ENCODE measurements at regions not wholly inside any gene's neighbourhood (a gene's known extent, or its start where the extent isn't known, plus 50 kb on each side); places are given as distances from the start of the nearest gene placed in this dataset.
"Not testable (repeated sequence)": the region's sequence is repeated elsewhere in the genome, so short reads cannot be mapped to it uniquely, and the experiment has no call there.

DNA sequence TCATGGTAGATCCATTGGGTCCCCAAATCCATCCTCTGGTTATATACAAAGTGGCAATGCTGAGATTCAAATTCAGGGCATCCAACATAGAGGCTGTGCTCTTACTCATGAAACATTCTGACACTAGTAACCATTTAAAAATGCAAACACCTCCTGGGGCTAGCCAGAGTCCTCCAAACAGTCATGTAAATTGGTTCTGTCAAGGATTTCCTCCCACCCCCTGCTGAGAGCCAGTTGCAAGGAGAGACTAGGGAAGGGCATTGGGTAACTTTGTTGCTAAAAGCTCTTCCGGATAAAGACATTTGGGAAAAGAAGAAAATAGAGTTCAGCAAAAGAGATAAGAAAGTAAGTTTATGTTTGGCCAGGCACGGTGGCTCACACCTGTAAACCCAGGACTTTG is 58.3 kb downstream of the ART5 start:
- not testable (repeated sequence) for H3K9me3 Mint-ChIP-seq (ENCODE audit: unreplicated experiment); H3K9me3 ChIP-seq (ENCODE audit: insufficient read depth, low read depth, low read length); H3K4me3 Mint-ChIP-seq (ENCODE audit: unreplicated experiment); DNase-seq (ENCODE audit: low read depth); H3K4me1 Mint-ChIP-seq (ENCODE audit: low read depth, unreplicated experiment); H3K36me3 ChIP-seq (ENCODE audit: insufficient read depth, low read length); H4K20me1 ChIP-seq (ENCODE audit: insufficient read depth, low read length); H3K79me2 ChIP-seq (ENCODE audit: insufficient read depth, low read length); H3K4me2 ChIP-seq (ENCODE audit: low read length); H3K27ac Mint-ChIP-seq (ENCODE audit: unreplicated experiment); H3K9ac ChIP-seq (ENCODE audit: low read length); H3K36me3 Mint-ChIP-seq (ENCODE audit: low read depth, unreplicated experiment); H3K27ac ChIP-seq (ENCODE audit: low read depth, low read length); H3K4me1 ChIP-seq (ENCODE audit: insufficient read depth, low read length); H2AFZ ChIP-seq (ENCODE audit: low read depth, low read length); H3K27me3 ChIP-seq (ENCODE audit: insufficient read depth, low read length); H3K4me3 ChIP-seq (ENCODE audit: insufficient read depth, low read depth, low read length); FAIRE-seq
- peaks cover 56% of the 10 kb centered on the region for H3K27me3 Mint-ChIP-seq (ENCODE audit: low read depth, unreplicated experiment)

- H3K79me2 ChIP-seq (ENCODE audit: insufficient read depth, low read length); H4K20me1 ChIP-seq (ENCODE audit: insufficient read depth, low read length); H3K27ac Mint-ChIP-seq (ENCODE audit: unreplicated experiment); H2AFZ ChIP-seq (ENCODE audit: low read depth, low read length); H3K9ac ChIP-seq (ENCODE audit: low read length); H3K27ac ChIP-seq (ENCODE audit: low read depth, low read length); FAIRE-seq; H3K4me2 ChIP-seq (ENCODE audit: low read length); H3K4me3 ChIP-seq (ENCODE audit: insufficient read depth, low read depth, low read length); H3K36me3 ChIP-seq (ENCODE audit: insufficient read depth, low read length); DNase-seq (ENCODE audit: low read depth); H3K9me3 ChIP-seq (ENCODE audit: insufficient read depth, low read depth, low read length); H3K9me3 Mint-ChIP-seq (ENCODE audit: unreplicated experiment); H3K4me1 ChIP-seq (ENCODE audit: insufficient read depth, low read length); H3K36me3 Mint-ChIP-seq (ENCODE audit: low read depth, unreplicated experiment); H3K4me1 Mint-ChIP-seq (ENCODE audit: low read depth, unreplicated experiment); H3K27me3 ChIP-seq (ENCODE audit: insufficient read depth, low read length): not testable (repeated sequence)
- Mint-ChIP-seq H3K4me3 (ENCODE audit: unreplicated experiment) (peak overlapping the region; percentile 71), H3K27me3 (ENCODE audit: low read depth, unreplicated experiment) (peaks cover 45% of the 10 kb centered on the region)
Measured at GRCh38 chr11:3581389-3581725, 60.4 kb downstream of the ART5 start.

DNA sequence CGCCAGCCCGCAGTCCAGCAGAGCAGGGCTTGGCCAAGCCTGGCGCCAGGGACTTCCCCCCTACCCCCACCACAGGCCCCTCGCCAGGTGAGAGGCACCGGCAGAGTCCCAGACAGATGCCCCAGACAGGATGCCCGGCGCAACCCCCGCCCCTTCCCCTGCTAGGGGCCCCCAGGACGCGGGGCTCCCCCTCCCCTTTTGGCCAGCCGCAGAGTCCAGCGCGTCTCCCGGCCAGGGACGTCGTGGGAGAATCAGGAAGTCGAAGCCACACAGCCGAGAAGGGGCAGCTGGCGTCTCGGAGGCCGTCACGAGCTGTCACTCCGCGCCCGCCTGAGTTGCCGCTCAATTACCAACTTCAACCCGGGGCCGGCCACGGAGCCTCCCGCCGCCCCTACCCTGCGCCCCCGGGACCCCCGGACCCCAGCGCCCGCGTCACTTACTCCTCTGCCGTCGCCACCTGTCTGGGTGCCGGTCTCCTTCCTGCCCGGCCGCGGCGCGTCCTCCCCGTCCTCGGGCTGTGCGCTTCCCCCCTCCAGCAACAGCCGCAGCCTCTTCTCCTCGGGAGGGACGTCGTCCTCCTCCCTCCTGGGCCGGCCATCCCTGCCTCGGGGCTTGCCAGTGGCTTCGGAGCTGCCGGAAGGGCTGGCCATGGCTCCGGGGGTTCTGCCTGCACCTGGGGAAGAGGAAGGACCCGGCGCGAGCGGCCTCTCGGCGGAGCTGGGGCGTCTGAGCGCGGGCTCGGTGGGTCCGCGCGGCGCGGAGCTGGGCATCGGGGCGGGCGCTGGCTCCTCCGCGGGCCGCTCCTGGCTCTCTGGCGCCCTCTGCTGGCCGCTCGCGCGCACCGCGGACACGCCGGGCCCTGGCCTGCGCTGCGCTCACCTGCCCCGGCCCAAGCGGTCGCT is 61.1 kb downstream of the ART5 start:
- Histone ChIP-seq H3K4me2 (ENCODE audit: low read length) (peak overlapping the region; percentile 73), H2AFZ (ENCODE audit: low read depth, low read length) (peak overlapping the region; percentile 56)
- not testable (repeated sequence) for H3K4me1 ChIP-seq (ENCODE audit: insufficient read depth, low read length); H3K36me3 Mint-ChIP-seq (ENCODE audit: low read depth, unreplicated experiment); H3K4me3 ChIP-seq (ENCODE audit: insufficient read depth, low read depth, low read length); H4K20me1 ChIP-seq (ENCODE audit: insufficient read depth, low read length); H3K9me3 Mint-ChIP-seq (ENCODE audit: unreplicated experiment); H3K27ac ChIP-seq (ENCODE audit: low read depth, low read length); FAIRE-seq; H3K79me2 ChIP-seq (ENCODE audit: insufficient read depth, low read length); DNase-seq (ENCODE audit: low read depth); H3K27me3 ChIP-seq (ENCODE audit: insufficient read depth, low read length); H3K9ac ChIP-seq (ENCODE audit: low read length); H3K9me3 ChIP-seq (ENCODE audit: insufficient read depth, low read depth, low read length); H3K36me3 ChIP-seq (ENCODE audit: insufficient read depth, low read length); H3K27ac Mint-ChIP-seq (ENCODE audit: unreplicated experiment)
- TF ChIP-seq, protein P1, sequence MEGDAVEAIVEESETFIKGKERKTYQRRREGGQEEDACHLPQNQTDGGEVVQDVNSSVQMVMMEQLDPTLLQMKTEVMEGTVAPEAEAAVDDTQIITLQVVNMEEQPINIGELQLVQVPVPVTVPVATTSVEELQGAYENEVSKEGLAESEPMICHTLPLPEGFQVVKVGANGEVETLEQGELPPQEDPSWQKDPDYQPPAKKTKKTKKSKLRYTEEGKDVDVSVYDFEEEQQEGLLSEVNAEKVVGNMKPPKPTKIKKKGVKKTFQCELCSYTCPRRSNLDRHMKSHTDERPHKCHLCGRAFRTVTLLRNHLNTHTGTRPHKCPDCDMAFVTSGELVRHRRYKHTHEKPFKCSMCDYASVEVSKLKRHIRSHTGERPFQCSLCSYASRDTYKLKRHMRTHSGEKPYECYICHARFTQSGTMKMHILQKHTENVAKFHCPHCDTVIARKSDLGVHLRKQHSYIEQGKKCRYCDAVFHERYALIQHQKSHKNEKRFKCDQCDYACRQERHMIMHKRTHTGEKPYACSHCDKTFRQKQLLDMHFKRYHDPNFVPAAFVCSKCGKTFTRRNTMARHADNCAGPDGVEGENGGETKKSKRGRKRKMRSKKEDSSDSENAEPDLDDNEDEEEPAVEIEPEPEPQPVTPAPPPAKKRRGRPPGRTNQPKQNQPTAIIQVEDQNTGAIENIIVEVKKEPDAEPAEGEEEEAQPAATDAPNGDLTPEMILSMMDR (IDR thresholded peaks at IDR 0.05; ENCODE audit: insufficient read depth, low read depth, low read length): peak; percentile 9
- peaks cover 15% of the 10 kb centered on the region for H3K4me1 Mint-ChIP-seq (ENCODE audit: low read depth, unreplicated experiment)
- peak overlapping the region; percentile 60 for H3K4me3 Mint-ChIP-seq (ENCODE audit: unreplicated experiment)
- peaks cover 40% of the 10 kb centered on the region for H3K27me3 Mint-ChIP-seq (ENCODE audit: low read depth, unreplicated experiment)

DNA sequence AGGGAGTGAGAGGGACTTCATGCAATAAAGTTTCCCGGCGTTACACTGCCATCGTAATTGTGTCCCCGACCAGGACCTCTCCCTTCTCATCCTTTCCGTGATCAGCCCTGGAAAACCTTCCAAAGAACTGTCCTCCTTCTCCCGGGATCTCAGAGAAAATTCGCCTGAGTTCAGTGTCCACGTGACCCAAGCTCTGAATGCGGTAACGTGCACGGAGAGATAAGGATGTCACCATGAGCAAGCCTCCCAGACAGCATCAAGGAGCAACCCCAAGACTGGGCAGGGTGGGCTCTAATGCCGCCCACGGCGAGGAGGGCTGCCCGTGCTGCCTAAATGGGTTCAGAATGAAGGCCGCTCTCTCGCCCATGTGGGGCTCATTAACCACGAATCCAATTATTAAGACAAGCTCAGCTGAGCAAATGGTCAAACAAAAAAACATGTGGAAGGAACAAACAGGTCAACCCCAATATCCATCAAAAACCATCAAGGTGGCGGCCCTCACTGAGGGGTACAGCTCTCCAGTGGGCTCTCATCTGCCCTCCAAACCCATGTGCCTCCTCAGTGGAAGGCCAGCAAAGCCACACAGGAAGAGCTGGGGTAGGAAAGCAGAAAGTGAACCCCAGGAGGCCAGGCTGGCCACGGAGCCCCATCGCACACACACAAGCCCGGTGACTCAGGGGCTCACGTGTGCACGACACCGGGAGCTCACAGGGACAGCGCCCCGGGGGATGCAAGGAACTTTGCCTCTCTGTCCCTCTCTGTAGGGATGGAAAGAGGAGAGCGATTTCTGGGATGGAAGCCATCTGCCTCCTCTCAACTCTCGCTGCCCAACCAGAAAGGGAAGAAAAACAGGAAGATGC is 62.0 kb downstream of the ART5 start:
- not testable (repeated sequence) for H3K27me3 ChIP-seq (ENCODE audit: insufficient read depth, low read length); H3K9ac ChIP-seq (ENCODE audit: low read length); FAIRE-seq; H3K9me3 Mint-ChIP-seq (ENCODE audit: unreplicated experiment); DNase-seq (ENCODE audit: low read depth); H3K4me3 Mint-ChIP-seq (ENCODE audit: unreplicated experiment); H3K9me3 ChIP-seq (ENCODE audit: insufficient read depth, low read depth, low read length); H3K4me2 ChIP-seq (ENCODE audit: low read length); H3K27ac Mint-ChIP-seq (ENCODE audit: unreplicated experiment); H3K36me3 Mint-ChIP-seq (ENCODE audit: low read depth, unreplicated experiment); H3K4me3 ChIP-seq (ENCODE audit: insufficient read depth, low read depth, low read length); H3K27ac ChIP-seq (ENCODE audit: low read depth, low read length); H3K4me1 ChIP-seq (ENCODE audit: insufficient read depth, low read length); H4K20me1 ChIP-seq (ENCODE audit: insufficient read depth, low read length); H3K79me2 ChIP-seq (ENCODE audit: insufficient read depth, low read length); H3K36me3 ChIP-seq (ENCODE audit: insufficient read depth, low read length); H2AFZ ChIP-seq (ENCODE audit: low read depth, low read length)
- Mint-ChIP-seq H3K4me1 (ENCODE audit: low read depth, unreplicated experiment) (peaks cover 19% of the 10 kb centered on the region), H3K27me3 (ENCODE audit: low read depth, unreplicated experiment) (peaks cover 34% of the 10 kb centered on the region)

DNA sequence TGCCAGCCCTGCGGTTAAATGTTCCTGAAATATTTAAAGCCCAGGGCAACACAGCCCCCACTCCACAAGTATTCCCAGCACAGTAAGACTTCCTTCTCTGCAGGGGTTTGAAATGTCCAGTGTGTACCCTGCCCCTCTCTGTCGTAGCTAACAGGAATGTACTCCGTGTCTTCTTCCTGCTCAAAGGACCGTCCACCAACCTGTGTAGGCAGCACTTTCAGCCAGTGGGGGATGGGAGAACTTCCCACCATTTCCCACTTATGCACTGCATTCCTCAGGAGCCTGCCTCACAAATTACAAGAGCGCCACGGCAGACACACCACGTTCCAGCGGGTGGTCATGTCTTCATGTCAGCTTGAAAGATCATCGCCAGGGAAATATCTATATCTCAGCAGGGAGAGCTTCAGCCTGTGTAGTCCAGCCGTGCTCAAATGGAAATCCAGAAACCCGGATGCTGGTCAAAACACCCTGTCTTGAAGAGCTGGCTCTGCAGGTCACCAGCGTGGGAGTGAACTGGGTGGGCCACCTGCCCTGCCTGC is 65.7 kb downstream of the ART5 start:
- H3K36me3 Mint-ChIP-seq (ENCODE audit: low read depth, unreplicated experiment); H3K79me2 ChIP-seq (ENCODE audit: insufficient read depth, low read length); H4K20me1 ChIP-seq (ENCODE audit: insufficient read depth, low read length); H3K27me3 ChIP-seq (ENCODE audit: insufficient read depth, low read length); H3K27ac Mint-ChIP-seq (ENCODE audit: unreplicated experiment); H3K9me3 ChIP-seq (ENCODE audit: insufficient read depth, low read depth, low read length); DNase-seq (ENCODE audit: low read depth); H3K4me3 Mint-ChIP-seq (ENCODE audit: unreplicated experiment); H3K9me3 Mint-ChIP-seq (ENCODE audit: unreplicated experiment); H3K4me1 ChIP-seq (ENCODE audit: insufficient read depth, low read length); H3K27ac ChIP-seq (ENCODE audit: low read depth, low read length); H3K4me3 ChIP-seq (ENCODE audit: insufficient read depth, low read depth, low read length); H3K4me2 ChIP-seq (ENCODE audit: low read length); H3K9ac ChIP-seq (ENCODE audit: low read length); H2AFZ ChIP-seq (ENCODE audit: low read depth, low read length); FAIRE-seq; H3K36me3 ChIP-seq (ENCODE audit: insufficient read depth, low read length): not testable (repeated sequence)
- Mint-ChIP-seq H3K4me1 (ENCODE audit: low read depth, unreplicated experiment) (peaks cover 10% of the 10 kb centered on the region), H3K27me3 (ENCODE audit: low read depth, unreplicated experiment) (peaks cover 29% of the 10 kb centered on the region)

All from astrocyte (in vitro differentiated cells and primary cell).